GM18508 (cell line): ENCODE measurements at regions not wholly inside any gene's neighbourhood (a gene's known extent, or its start where the extent isn't known, plus 50 kb on each side); places are given as distances from the start of the nearest gene placed in this dataset.
"Not testable (repeated sequence)": the region's sequence is repeated elsewhere in the genome, so short reads cannot be mapped to it uniquely, and the experiment has no call there.

Source experiments
- ATAC-seq: cut with Tn5 transposase; IDR thresholded peaks from one replicate; pipeline ENCODE4 v1.9.1; 2021; ENCODE audit warnings: moderate number of reproducible peaks; ENCODE audit not compliant: insufficient read depth, unreplicated experiment

DNA sequence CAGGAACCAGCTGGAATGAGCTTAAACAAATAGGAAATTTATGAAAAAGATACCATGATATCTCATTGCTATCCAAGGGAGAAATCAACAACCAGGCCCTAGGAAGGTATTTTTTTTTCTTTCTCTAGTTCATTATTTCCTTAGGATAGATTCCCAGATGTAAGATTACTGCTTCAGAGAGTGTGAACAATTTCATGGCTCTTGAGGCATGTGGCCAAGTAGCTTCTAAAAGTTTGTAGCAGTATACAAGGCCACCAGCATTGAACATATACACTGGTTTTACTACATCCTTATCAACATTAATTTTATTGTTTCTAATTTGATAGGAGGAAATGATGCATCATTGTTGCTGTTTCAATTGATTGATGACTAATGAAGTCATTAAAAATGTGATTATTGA, 201.2 kb downstream of the SREK1 start:
- no peak for ATAC-seq

DNA sequence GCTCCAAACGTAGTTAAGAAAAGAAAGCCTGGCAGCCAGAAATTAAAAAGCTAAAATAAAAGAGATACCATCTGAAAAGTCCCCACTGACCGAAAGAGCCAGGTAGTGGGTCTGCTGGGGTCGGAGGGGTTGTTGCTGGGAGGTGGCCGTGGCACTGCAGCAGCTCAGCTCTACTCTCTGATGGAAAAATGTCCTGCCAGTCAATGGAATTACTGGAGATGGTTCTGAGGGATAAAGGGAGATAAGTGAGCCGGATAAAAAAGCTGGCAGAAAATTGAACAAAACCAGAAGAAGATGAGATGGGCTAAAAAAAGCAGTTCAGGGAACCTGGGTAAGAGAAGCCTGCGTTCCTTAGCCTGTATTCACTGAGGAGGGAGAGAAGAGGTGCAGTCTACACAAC, 202.8 kb downstream of the SREK1 start:
- no peak for ATAC-seq

DNA sequence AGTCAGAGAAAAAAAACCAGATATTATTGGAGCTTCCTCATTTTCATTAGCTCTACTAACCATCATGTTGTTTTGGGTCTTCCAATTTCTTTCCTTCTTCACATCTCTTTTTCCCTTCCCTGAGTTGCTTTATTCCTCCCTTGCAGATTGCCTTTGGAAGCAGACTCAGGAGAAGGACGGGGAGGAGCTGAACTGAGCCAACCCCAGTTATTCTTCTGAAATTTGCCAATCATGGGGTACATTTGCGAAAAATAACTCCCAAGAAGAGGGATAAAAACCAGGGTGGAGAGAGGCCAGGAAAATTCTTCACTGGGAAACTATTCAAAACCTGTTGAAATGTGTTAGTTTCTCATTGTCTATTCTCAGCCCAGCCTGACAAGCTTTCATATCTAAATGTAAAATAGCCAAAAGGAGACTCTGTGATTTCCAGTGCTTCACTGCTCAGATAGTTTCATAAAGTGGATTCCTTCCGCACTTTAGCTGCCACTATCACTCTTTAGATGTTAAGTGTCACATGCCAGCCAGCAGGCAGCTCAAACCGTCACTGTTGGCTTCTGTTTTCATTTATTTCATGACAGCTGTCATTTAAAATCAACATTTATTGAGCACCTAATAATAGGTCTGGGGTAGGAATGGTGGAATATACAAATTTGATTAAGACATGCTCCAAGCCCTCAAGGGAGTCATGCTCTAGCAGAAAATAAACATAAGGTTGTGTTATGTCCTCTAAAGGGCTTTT, 204.5 kb downstream of the SREK1 start:
- ATAC-seq = no peak

DNA sequence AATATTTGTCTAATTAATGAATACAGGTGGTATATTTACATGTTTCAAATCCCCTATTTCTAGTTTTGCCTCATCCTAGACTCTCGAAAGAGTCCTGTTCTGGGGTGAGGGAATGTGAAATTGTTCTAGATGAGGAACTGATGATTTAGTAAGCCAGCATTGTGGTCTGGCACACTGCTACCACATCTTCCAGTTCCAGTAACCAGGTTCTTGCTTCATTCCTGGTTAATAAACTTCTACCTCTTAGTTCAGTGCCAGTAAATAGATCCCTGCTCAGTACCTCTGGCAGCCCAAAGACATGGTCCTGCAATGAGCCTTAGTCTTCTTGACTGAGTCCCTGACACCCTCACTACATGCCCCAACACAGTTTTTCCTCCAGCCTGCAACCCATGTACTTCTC, 207.7 kb downstream of the SREK1 start:
- ATAC-seq = no peak

DNA sequence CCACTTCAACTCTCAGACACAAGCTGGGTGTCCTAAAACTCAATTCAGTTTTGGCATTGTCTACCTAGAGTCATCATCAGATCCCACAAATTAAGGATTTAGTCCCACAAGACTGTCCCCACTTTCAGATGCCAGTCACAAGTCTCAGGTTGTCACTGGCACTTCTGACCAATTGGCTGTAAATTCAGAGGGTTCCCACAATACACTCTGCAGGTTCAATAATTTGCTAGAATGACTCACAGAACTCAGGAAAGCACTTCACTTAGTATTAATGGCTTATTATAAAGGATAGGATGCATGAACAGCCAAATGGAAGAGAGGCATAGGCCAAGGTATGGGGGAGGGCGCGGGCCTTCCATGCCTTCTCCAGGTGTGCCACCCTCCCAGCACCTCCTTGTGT, 209.1 kb downstream of the SREK1 start:
- no peak for ATAC-seq

DNA sequence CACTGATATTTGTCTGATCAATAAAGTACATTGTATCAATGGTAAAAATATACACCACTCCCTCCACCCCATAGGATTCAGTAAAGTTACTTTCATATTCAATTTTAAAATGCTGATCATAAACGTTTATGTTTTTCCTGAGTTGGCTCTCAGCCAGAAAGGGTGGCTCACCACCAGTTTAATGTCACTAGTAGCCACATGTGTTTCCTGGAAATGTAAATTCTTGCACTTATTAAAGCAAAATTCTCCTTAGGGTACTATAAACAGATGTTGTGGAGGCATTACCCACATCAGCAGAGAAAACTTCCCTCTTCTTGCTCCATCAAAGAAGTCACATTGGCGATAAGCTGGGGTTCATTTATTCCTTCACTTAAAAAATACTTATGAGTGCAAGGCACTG, 210.3 kb downstream of the SREK1 start:
- no peak for ATAC-seq

DNA sequence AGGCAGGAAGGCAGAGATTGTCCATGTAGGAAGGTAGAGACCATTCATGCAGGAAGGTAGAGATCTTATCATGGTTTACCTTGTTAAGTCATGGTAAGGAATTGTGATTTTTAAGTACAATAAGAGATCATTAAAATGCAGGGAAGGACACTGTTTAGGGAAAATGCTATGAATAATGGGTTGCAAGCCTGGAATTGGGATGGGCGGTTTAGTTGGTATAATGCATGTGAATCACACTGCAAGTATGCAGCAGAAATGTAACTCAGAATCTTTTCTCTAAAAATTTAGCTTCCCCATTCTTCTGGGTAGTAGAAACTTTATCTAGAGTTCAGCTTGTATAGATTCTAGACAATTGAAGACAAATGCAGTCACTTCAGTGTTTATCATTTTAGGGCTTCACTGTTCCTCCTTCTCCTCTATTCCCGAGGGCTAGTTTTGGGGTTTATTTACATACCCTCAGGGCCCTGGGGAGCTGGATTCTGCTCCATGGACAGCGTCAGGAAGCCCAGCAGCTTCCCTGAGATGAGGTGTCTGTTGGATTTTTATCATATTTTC, 212.0 kb downstream of the SREK1 start:
- ATAC-seq = no peak

DNA sequence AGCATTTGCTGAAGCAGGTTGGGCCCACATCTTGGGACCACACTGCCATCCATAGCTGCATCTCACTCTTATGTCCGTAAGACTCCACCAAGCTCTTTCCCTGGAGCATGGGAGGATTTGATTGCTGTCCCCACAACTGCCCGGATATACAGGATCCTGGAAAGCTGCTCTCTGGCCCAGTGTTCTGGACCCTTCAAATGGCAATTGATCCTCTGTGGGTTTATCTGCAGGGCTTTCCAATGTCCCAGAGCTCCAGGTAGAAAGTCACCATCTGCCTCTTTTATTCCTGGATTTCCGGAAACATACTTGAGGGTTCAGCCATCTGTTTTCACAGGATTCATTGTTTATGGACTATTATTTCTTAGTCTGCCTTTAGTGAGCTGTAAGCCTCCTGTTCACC, 214.6 kb downstream of the SREK1 start:
- ATAC-seq = no peak

DNA sequence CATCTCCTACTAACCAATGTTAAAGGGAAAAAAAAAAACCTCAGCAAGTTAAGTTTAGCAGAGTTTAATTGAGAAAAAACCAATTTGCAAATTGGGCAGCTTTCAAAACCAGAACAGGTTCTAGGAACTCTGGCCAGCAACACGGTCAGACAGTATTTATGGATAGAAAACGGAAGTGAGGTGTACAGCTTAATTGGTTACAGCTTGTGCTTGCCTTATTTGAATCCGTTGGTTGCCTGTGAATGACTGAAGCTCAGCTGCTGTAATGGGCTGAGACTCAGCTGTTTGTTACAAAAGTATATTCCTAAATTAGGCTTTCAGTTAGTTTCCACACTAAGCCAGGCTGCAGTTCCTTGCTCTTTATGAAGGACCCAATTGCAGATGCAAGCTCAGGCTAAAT, 217.0 kb downstream of the SREK1 start:
- ATAC-seq = no peak

DNA sequence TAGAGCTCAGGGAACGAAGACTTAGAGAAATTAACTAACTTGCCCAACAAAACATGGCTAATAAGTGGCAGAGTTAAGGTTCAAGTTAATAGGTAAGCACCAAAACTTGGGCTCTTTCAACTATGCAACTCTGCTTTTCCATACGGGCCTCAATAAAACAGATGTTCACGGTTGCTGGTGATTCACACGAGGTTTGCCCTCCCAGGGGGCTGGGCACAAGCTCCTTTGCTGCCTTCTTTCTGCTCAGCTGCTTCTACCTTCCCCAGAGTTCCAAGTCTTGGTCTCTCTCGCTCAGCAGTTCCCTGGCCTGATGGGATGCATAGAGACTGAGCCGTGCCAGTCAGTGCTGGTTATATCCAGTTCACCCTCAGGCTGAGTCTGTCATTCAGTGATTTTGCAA, 217.9 kb downstream of the SREK1 start:
- no peak for ATAC-seq

DNA sequence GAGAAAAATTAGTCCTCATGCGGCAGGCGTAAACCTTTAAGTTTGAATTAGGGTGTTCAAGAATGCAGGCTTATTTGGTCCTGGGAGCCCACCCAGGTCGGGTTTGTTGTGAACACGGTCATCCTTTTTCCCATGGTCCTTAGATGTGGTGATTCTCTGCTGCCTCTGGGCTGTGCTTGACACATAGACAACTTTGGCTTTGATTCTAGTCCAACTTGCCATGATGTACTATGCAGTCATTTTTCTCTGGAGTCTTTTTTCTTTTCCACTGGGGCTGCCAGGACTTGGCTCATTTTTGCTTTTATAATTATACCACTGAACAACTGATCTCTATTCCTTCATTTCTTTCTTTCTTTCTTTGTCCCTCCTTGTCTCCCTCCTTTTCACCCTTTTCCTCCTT, 218.6 kb downstream of the SREK1 start:
- ATAC-seq = no peak

DNA sequence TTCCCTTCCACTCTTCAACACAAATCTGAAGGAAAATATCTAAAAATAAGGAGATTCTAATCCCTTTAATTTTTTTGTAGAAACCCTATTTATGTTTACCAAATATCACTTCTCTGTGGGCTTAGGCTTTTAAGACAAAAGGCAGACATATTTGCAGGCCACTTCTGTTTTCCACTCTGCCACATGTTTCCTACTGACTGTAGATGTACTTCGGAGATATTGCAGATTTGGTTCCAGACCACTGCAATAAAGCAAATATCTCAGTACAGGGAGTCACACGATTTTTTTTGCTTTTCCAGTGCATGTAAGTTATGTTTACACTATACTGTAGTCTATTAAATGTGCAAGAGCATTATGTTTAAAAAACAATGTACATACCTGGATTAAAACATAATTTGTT, 219.0 kb downstream of the SREK1 start:
- ATAC-seq = no peak

DNA sequence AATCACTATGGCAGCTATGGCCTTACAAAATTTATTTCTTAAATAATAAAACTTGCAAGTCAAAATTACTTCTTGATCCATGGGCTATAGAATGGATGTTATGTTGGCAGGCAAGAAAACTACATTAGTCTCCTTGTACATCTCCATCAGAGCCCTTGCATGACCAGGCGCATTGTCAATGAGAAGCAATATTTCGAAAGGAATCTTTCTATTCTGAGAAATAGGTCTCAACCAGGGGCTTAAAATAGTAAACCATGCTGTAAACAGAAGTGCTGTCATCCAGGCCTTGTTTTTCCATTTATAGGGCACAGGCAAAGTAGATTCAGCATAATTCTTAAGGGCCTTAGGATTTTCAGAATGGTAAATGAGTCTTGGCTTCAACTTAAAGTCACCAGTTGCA, 220.1 kb downstream of the SREK1 start:
- ATAC-seq = no peak

DNA sequence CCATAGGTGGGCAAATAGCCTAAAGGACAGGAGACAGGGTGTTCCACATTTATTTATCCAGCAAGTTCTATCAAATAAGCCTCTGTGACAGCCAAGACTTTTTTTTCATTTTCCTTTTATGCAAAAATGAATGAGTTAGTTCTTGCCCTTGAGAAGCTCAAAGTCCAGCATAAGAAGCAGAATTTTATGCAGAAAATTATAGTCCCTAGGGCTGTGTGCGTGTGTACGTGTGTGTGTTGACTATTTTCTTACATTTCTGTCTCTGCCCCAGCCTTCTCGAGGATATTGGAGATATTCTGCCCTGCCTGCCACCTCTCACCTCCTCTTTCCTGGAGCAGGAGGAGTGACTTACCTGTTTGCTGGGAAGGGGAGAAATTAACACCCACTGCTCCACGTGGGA, 221.9 kb downstream of the SREK1 start:
- ATAC-seq = no peak

DNA sequence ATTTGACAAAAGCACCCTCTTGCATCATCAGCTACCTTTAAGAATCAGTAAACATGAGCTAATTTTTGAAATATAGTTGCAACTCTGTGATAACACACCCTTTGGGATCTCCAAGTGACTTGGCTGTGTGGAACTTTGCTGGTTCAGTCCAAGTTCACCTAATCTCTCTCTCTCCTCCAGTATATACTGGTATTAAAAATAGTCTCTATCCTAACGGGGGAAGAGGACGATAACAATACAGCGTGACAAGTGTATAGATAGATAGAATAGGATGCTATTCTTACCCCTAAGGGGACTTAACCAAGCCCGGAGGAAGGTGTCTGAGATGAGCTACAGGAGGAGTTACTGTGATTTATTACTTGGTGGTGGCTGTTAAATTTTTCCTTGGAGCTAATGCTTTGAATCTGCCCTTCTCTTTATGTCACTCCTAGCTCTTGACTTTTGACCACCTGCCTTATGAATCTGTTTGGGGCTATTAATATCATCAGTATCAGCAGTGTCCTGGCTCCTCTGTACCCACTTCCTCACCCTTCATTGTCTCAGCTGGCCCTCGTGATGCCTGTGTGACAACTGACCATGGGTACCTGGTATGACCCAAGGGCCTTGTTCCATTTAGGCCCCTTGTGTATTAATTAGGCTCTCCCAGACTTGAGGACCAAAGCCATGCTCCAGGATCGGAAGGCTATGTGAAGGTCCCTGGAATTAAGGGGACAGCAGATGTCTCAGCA, 223.9 kb downstream of the SREK1 start:
- ATAC-seq = no peak

DNA sequence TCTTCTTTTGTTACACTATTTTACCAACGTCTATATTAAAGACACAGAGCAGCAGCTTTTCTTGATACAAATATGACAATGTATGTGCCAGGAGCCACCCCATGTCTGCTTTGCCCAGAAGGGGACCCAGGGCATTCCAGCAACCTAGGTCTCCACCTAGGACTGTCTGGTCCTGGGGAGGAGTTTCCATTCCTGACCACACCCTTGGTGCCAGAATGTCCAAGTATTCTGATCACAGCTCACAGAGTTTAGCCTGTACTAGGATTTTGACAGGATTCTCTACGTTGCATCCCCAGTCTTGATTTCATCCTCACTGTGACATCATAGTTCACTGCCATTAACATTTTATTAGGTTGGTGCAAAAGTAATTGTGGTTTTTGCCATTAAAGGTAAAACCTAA, 224.7 kb downstream of the SREK1 start:
- ATAC-seq = no peak

DNA sequence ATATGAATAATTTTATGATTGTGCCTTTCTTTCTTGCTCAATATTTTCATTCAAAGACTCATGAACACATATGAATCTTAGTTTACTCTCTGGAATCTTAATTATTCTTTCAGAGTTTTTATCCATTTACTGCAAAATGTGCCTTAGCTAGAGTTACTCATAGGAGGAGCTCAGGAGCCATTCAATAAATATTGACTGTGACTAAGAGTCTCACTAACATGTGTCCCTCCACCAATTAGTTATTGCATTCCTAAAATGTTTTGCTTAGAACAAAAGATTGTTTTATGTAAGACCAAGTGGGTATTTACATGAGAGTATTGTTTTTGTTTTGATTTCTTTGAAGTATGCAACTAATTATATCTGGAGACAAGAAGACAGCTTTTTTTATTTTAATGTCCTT, 218.4 kb upstream of the MAST4 start:
- ATAC-seq = no peak

DNA sequence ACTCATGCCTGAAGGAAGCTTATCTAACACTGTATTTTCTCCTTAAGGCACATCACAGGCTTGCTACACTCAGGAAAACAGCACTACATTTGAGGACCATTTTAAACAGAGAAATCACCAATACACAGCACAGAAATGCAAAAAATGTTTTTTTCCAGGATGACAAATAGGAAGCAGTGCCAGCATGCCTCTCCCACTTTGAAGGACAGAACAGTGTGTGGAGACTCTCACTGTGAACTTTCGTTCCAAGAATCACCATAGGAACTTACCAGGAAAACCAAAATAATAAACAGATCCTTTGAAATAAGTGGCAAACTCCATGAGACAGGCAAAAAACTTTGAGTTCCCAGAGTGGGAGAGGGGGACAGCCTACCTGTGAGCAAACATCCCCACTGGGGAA, 217.8 kb upstream of the MAST4 start:
- no peak for ATAC-seq

DNA sequence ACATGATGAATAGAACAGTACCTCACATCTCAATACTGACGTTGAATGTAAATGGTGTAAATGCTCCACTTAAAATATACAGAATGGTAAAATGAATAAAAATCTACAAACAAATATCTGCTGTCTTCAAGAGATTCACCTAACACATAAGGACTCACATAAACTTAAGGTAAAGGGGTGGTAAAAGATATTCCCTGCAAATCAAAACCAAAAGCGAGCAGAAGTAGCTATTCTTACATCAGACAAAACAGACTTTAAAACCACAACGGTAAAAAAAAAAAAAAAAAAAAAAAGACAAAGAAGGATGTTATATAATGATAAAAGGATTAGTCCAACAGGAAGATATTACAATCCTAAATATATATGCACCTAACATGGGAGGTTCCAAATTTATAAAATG, 214.0 kb upstream of the MAST4 start:
- ATAC-seq = no peak

DNA sequence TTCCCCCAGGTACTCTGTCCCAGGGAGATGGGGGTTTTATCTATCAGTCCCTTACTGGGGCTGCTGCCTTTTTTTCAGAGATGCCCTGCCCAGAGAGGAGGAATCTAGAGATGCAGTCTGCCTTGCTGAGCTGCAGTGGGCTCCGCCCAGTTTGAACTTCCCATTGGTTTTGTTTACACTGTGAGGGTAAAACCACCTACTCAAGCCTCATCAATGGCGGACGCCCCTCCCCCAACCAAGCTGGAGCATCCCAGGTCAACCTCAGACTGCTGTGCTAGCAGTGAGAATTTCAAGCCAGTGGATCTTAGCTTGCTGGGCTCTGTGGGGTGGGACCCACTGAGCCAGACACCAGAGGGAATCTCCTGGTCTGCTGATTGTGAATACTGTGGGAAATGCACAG, 191.0 kb upstream of the MAST4 start:
- not testable (repeated sequence) for ATAC-seq

DNA sequence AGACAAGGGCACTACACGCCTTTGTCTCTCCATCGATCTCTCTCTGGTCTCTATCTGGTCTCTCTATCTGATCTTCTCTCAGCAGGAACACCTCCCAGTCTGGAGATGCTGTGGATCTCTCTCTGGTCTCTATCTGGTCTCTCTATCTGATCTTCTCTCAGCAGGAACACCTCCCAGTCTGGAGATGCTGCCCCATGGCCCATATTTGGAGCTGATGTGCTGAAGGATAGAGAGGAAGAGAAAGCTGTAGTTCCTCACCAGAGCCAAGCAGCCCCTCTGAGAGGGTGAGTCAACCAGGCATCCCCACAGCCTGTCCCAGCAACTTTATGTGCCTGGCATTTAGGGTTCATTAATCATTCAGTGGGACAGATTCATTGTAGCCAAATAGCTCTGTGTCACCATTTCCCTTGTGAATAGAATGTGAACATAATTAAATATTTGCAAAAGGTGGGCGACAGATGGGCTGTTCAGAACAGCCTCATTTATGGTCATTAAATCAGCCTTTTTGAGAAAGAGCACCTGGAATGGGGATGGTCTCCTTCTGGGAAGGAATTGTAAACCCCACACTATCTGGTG, 189.3 kb upstream of the MAST4 start:
- ATAC-seq = no peak

DNA sequence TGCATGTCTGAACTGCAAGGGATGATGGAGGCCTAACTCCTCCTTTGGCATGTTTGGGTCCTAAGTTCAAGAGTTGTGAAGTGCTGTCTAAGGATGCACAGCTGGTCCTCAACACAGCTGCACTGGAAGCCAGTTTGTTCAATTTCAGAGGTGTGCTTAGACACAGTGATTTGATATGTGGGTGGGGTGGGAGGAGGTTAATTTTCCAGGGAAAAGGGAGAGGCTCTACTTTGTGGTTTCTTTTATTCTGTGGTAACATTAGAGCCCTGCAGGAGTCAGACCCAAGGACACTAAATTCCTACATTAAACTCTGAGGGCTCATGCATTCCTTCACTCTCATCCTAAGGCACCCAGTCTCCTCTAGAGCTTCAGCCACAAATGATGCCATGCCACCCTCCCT, 188.4 kb upstream of the MAST4 start:
- ATAC-seq = no peak
